WERI-Rb-1 (cell line): ENCODE measurements at regions not wholly inside any gene's neighbourhood (a gene's known extent, or its start where the extent isn't known, plus 50 kb on each side); places are given as distances from the start of the nearest gene placed in this dataset.
"Not testable (repeated sequence)": the region's sequence is repeated elsewhere in the genome, so short reads cannot be mapped to it uniquely, and the experiment has no call there.

Source experiments
- DNase-seq: peaks from one replicate; pipeline ENCODE4 v3.0.0-alpha.2; 2020
- H3K27ac ChIP-seq: fragments of 250-450 bp; sonication (Bioruptor Pico); 2 replicates; pipeline ENCODE4 v1.5.1; 2020; ENCODE audit warnings: mild to moderate bottlenecking, moderate library complexity
- H3K27me3 ChIP-seq: fragments of 250-450 bp; sonication (Bioruptor Pico); 2 replicates; pipeline ENCODE4 v1.5.1; 2021; ENCODE audit warnings: mild to moderate bottlenecking, low read depth, moderate library complexity; ENCODE audit not compliant: insufficient read depth, severe bottlenecking
- H3K36me3 ChIP-seq: fragments of 250-450 bp; sonication (Bioruptor Pico); 2 replicates; pipeline ENCODE4 v1.5.1; 2020; ENCODE audit warnings: mild to moderate bottlenecking, moderate library complexity
- H3K4me3 ChIP-seq: 2 replicates; pipeline ENCODE4 v1.5.1; 2011; ENCODE audit warnings: low read depth, mild to moderate bottlenecking, control low read depth, low read length
- H3K9me3 ChIP-seq: fragments of 250-450 bp; sonication (Bioruptor Pico); 2 replicates; pipeline ENCODE4 v1.5.1; 2021; ENCODE audit warnings: mild to moderate bottlenecking, moderate library complexity; ENCODE audit not compliant: severe bottlenecking
- TF ChIP-seq, protein P1 (sequence below): IDR thresholded peaks from 2 replicates; pipeline ENCODE4 v1.5.1; 2011; ENCODE audit warnings: low read depth, mild to moderate bottlenecking, control low read depth, inconsistent platforms, low read length

DNA sequence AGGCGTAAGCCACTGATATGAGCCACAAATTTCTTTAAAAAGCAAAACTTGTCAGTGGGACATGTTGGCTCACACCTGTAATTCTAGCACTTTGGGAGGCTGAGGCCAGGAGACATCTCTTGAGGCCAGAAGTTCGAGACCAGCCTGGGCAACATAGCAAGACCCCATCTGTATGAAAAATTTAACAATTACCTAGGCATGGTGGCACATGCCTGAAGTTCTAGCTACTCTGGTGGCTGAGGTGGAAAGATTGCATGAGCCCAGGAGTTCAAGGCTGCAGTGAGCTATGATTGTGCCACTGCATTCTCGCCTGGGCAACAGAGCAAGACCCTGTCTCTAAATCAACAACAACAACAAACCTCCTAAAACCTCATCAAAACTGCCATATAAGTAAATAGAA, 147.6 kb upstream of the BARHL2 start:
- Histone ChIP-seq H3K4me3 (no peak overlapping the region), H3K36me3 (no peaks in the 10 kb centered on the region), H3K27me3 (no peaks in the 10 kb centered on the region), H3K27ac (no peak overlapping the region), H3K9me3 (no peaks in the 10 kb centered on the region)
- no peak for DNase-seq
- TF ChIP-seq, protein P1, sequence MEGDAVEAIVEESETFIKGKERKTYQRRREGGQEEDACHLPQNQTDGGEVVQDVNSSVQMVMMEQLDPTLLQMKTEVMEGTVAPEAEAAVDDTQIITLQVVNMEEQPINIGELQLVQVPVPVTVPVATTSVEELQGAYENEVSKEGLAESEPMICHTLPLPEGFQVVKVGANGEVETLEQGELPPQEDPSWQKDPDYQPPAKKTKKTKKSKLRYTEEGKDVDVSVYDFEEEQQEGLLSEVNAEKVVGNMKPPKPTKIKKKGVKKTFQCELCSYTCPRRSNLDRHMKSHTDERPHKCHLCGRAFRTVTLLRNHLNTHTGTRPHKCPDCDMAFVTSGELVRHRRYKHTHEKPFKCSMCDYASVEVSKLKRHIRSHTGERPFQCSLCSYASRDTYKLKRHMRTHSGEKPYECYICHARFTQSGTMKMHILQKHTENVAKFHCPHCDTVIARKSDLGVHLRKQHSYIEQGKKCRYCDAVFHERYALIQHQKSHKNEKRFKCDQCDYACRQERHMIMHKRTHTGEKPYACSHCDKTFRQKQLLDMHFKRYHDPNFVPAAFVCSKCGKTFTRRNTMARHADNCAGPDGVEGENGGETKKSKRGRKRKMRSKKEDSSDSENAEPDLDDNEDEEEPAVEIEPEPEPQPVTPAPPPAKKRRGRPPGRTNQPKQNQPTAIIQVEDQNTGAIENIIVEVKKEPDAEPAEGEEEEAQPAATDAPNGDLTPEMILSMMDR, result no peak

DNA sequence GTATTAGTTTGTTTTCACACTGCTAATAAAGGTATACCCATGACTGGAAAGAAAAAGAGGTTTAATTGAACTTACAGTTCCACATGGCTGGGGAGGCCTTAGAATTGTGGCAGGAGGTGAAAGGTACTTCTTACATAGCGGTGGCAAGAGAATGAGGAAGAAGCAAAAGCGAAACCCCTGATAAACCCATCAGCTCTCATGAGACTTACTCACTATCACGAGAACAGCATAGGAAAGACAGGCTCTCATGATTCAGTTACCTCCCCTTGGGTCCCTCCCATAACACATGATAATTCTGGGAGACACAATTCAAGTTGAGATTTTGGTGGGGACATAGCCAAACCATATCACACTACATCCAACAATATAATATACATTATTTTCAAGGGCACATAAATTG, 145.7 kb upstream of the BARHL2 start:
- H3K36me3 ChIP-seq, result no peaks in the 10 kb centered on the region
- H3K4me3 ChIP-seq, result no peak overlapping the region
- H3K9me3 ChIP-seq, result no peaks in the 10 kb centered on the region
- H3K27me3 ChIP-seq, result no peaks in the 10 kb centered on the region
- no peak for DNase-seq
- no peak overlapping the region for H3K27ac ChIP-seq
- TF ChIP-seq, protein P1, result no peak

DNA sequence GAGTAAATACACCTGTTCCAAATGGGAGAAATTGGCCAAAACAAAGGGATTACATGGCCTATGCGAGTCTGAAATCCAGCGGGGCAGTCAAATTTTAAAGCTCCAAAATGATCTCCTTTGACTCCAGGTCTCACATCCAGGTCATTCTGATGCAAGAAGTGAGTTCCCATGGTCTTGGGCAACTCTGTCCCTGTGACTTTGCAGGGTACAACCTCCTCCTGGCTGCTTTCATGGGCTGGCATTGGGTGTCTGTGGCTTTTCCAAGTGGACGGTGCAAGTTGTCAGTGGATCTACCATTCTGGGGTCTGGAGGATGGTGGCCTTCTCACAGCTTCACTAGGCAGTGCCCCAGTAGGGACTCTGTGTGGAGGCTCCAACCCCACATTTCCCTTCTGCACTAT, 144.3 kb upstream of the BARHL2 start:
- not testable (repeated sequence) for H3K4me3 ChIP-seq, H3K9me3 ChIP-seq, H3K27ac ChIP-seq, H3K27me3 ChIP-seq, H3K36me3 ChIP-seq, DNase-seq

DNA sequence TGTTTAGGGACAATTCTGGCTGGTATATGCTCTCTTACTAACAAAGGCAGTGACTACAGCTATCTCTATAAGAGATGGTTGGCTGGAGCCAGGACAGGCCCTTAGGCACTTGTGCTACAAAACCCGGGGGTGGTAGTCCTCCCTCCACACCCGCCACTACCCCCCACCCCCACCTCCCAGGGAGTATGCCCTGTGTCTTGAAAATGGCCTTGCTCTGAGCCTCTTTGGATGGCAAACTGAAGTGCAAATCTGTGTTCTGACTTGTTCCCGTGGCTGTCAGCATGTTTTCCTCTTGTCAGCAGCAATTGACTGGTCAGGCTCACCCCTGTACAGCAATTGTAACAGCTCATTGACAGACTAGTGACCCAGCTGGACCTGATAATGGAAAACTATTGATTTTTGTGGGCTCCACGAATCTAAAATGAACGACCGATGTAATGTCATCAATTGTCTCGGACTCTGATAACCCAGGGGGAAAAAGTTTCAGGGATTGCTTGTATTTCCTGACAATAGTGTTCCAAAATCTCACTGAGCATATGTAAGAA, 139.4 kb upstream of the BARHL2 start:
- H3K36me3 ChIP-seq, result no peaks in the 10 kb centered on the region
- no peak overlapping the region for H3K4me3 ChIP-seq
- DNase-seq, result no peak
- H3K9me3 ChIP-seq, result no peaks in the 10 kb centered on the region
- no peak overlapping the region for H3K27ac ChIP-seq
- no peaks in the 10 kb centered on the region for H3K27me3 ChIP-seq
- TF ChIP-seq, protein P1, result no peak

DNA sequence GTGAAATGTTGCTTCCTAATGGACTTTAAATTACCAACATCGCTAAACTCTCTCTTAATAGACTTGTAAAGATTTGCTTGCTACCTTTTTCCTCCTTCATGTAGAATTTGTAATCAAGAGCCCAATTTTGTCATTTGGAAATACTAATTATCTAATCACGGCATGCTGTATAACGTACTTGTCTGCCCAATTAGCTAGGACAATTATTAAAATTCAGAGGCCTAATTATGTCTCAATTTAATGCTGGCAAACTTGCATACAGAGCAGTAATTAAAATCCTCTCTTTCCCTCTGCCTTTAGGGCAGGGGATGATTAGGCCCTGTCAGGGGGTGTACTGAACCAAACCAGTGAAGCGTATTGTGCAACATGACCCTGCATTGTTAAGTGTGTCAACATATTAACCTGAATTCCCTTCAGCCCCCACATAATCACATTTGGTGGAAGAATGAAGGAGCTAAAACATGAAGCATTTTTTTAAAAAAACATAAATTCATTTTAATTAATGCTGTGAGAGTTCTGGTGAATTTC, 137.4 kb upstream of the BARHL2 start:
- DNase-seq, result no peak
- TF ChIP-seq, protein P1, result no peak
- Histone ChIP-seq H3K36me3 (no peaks in the 10 kb centered on the region; the same call in 1 of the 2 replicates), H3K4me3 (no peak overlapping the region), H3K27ac (no peak overlapping the region), H3K27me3 (no peaks in the 10 kb centered on the region), H3K9me3 (no peaks in the 10 kb centered on the region)

DNA sequence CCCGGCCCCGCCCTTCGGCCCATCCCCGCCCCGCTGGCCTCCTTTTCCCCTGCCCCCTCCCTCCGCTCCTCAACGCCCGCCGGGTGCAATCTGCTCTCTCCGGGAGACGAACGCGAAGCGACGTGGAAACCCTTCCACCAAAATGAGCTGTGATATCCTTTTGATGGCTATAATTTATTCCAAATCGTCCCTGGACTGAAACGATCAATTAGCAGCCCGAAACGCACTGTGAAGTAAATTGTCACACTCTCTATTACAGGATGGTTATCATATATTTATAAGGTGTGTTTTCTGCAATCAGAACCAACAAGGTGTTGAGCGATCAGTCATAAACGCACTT, 134.6 kb upstream of the BARHL2 start:
- DNase-seq, result peak; percentile 88
- H3K36me3 ChIP-seq, result no peaks in the 10 kb centered on the region; the same call in 1 of the 2 replicates
- H3K4me3 ChIP-seq, result peak overlapping the region; percentile 81
- H3K27me3 ChIP-seq, result no peaks in the 10 kb centered on the region
- H3K27ac ChIP-seq, result peak overlapping the region; percentile 58
- TF ChIP-seq, protein P1, result no peak
- no peaks in the 10 kb centered on the region for H3K9me3 ChIP-seq
